ENCODE measurements at regions not wholly inside any gene's neighbourhood (a gene's known extent, or its start where the extent isn't known, plus 50 kb on each side); places are given as distances from the start of the nearest gene placed in this dataset.

- TF ChIP-seq EZH2phosphoT487 (IDR thresholded peaks at IDR 0.05; ENCODE audit: insufficient read depth, low read depth) (no peak), EZH2 (IDR thresholded peaks at IDR 0.05; ENCODE audit: insufficient read depth, poor library complexity, severe bottlenecking) (no peak)
Measured at GRCh38 chr1:166701603-166702100, 137.6 kb upstream of the POGK start.

All from GM23248 (cell line).